ENCODE measurements at regions not wholly inside any gene's neighbourhood (a gene's known extent, or its start where the extent isn't known, plus 50 kb on each side); places are given as distances from the start of the nearest gene placed in this dataset.

- H3K27ac Mint-ChIP-seq, result no peak overlapping the region
- H3K27me3 Mint-ChIP-seq, result no peaks in the 10 kb centered on the region
- ChIA-PET CTCF (no interaction called here), POLR2A (no interaction called here)
- H3K4me1 Mint-ChIP-seq, result no peaks in the 10 kb centered on the region
- no peaks in the 10 kb centered on the region for H3K36me3 Mint-ChIP-seq (ENCODE audit: low read depth)
- DNase-seq, result no peak
- H3K4me3 Mint-ChIP-seq, result no peak overlapping the region
- no peaks in the 10 kb centered on the region for H3K9me3 Mint-ChIP-seq
Observed at GRCh38 chrY:8551323-8551722, 785.9 kb upstream of the TSPY4 start.

GRCh38 chrY:8552168-8552805 is 785.0 kb upstream of the TSPY4 start:
- H3K4me3 Mint-ChIP-seq, result no peak overlapping the region
- CTCF ChIA-PET, result no interaction called here

GRCh38 chrY:8553614-8554013 is 783.6 kb upstream of the TSPY4 start:
- H3K4me3 Mint-ChIP-seq, result no peak overlapping the region
- H3K36me3 Mint-ChIP-seq (ENCODE audit: low read depth), result no peaks in the 10 kb centered on the region
- CTCF ChIA-PET, result no interaction called here
- H3K27me3 Mint-ChIP-seq, result no peaks in the 10 kb centered on the region
- no peaks in the 10 kb centered on the region for H3K4me1 Mint-ChIP-seq
- POLR2A ChIA-PET, result no interaction called here
- no peaks in the 10 kb centered on the region for H3K9me3 Mint-ChIP-seq
- DNase-seq, result no peak
- no peak overlapping the region for H3K27ac Mint-ChIP-seq

More at GRCh38 chrY:8552168-8552805, 785.0 kb upstream of the TSPY4 start:
- no peaks in the 10 kb centered on the region for H3K27me3 Mint-ChIP-seq
- H3K36me3 Mint-ChIP-seq (ENCODE audit: low read depth), result no peaks in the 10 kb centered on the region
- POLR2A ChIA-PET, result no interaction called here
- H3K27ac Mint-ChIP-seq, result no peak overlapping the region
- no peaks in the 10 kb centered on the region for H3K4me1 Mint-ChIP-seq
- H3K9me3 Mint-ChIP-seq, result no peaks in the 10 kb centered on the region
- DNase-seq, result no peak

- ChIA-PET POLR2A (no interaction called here), CTCF (no interaction called here)
- Mint-ChIP-seq H3K27ac (no peak overlapping the region), H3K9me3 (no peaks in the 10 kb centered on the region), H3K36me3 (ENCODE audit: low read depth) (no peaks in the 10 kb centered on the region), H3K4me3 (no peak overlapping the region), H3K4me1 (no peaks in the 10 kb centered on the region), H3K27me3 (no peaks in the 10 kb centered on the region)
- no peak for DNase-seq
Observed at GRCh38 chrY:8561385-8561784, 775.9 kb upstream of the TSPY4 start.

GRCh38 chrY:8562456-8563090 is 774.7 kb upstream of the TSPY4 start:
- CTCF ChIA-PET, result no interaction called here
- no peak overlapping the region for H3K27ac Mint-ChIP-seq
- no peaks in the 10 kb centered on the region for H3K4me1 Mint-ChIP-seq
- H3K27me3 Mint-ChIP-seq, result no peaks in the 10 kb centered on the region
- DNase-seq, result no peak
- H3K9me3 Mint-ChIP-seq, result no peaks in the 10 kb centered on the region
- POLR2A ChIA-PET, result interaction anchor here (0.6 kb wide), 1 partner anchor 23 kb away, joined by 3 read pairs; no protein-coding TSS in a partner anchor
- H3K4me3 Mint-ChIP-seq, result no peak overlapping the region
- H3K36me3 Mint-ChIP-seq (ENCODE audit: low read depth), result no peaks in the 10 kb centered on the region

- no peaks in the 10 kb centered on the region for H3K27me3 Mint-ChIP-seq
- ChIA-PET CTCF (no interaction called here), POLR2A (no interaction called here)
- no peaks in the 10 kb centered on the region for H3K36me3 Mint-ChIP-seq (ENCODE audit: low read depth)
- H3K4me3 Mint-ChIP-seq, result no peak overlapping the region
- H3K9me3 Mint-ChIP-seq, result no peaks in the 10 kb centered on the region
- H3K4me1 Mint-ChIP-seq, result no peaks in the 10 kb centered on the region
- H3K27ac Mint-ChIP-seq, result no peak overlapping the region
- no peak for DNase-seq
Observed at GRCh38 chrY:8564421-8564820, 772.8 kb upstream of the TSPY4 start.

- no peak overlapping the region for H3K27ac Mint-ChIP-seq
- no peak for DNase-seq
- no peaks in the 10 kb centered on the region for H3K4me1 Mint-ChIP-seq
- H3K36me3 Mint-ChIP-seq (ENCODE audit: low read depth), result no peaks in the 10 kb centered on the region
- no peaks in the 10 kb centered on the region for H3K9me3 Mint-ChIP-seq
- no peaks in the 10 kb centered on the region for H3K27me3 Mint-ChIP-seq
- POLR2A ChIA-PET, result no interaction called here
- CTCF ChIA-PET, result no interaction called here
- H3K4me3 Mint-ChIP-seq, result no peak overlapping the region
Observed at GRCh38 chrY:8566198-8566597, 771.1 kb upstream of the TSPY4 start.

GRCh38 chrY:8570384-8570783 is 766.9 kb upstream of the TSPY4 start:
- Mint-ChIP-seq H3K27ac (no peak overlapping the region), H3K4me1 (no peaks in the 10 kb centered on the region), H3K36me3 (ENCODE audit: low read depth) (no peaks in the 10 kb centered on the region), H3K27me3 (no peaks in the 10 kb centered on the region), H3K9me3 (no peaks in the 10 kb centered on the region), H3K4me3 (no peak overlapping the region)
- no peak for DNase-seq
- ChIA-PET CTCF (no interaction called here), POLR2A (no interaction called here)

- ChIA-PET POLR2A (no interaction called here), CTCF (no interaction called here)
- no peak for DNase-seq
- H3K4me1 Mint-ChIP-seq, result no peaks in the 10 kb centered on the region
- no peaks in the 10 kb centered on the region for H3K36me3 Mint-ChIP-seq (ENCODE audit: low read depth)
- no peaks in the 10 kb centered on the region for H3K9me3 Mint-ChIP-seq
- H3K27ac Mint-ChIP-seq, result no peak overlapping the region
- no peaks in the 10 kb centered on the region for H3K27me3 Mint-ChIP-seq
- no peak overlapping the region for H3K4me3 Mint-ChIP-seq
Observed at GRCh38 chrY:8572916-8573315, 764.3 kb upstream of the TSPY4 start.

- H3K4me3 Mint-ChIP-seq, result no peak overlapping the region
- H3K27me3 Mint-ChIP-seq, result no peaks in the 10 kb centered on the region
- no peak for DNase-seq
- CTCF ChIA-PET, result no interaction called here
- H3K9me3 Mint-ChIP-seq, result no peaks in the 10 kb centered on the region
- no peak overlapping the region for H3K27ac Mint-ChIP-seq
- H3K36me3 Mint-ChIP-seq (ENCODE audit: low read depth), result no peaks in the 10 kb centered on the region
- no peaks in the 10 kb centered on the region for H3K4me1 Mint-ChIP-seq
- POLR2A ChIA-PET, result no interaction called here
Observed at GRCh38 chrY:8582277-8582850, 754.9 kb upstream of the TSPY4 start.

GRCh38 chrY:8583191-8583590 is 754.1 kb upstream of the TSPY4 start:
- Mint-ChIP-seq H3K4me1 (no peaks in the 10 kb centered on the region), H3K4me3 (no peak overlapping the region), H3K9me3 (no peaks in the 10 kb centered on the region), H3K27me3 (no peaks in the 10 kb centered on the region), H3K36me3 (ENCODE audit: low read depth) (no peaks in the 10 kb centered on the region), H3K27ac (no peak overlapping the region)
- CTCF ChIA-PET, result no interaction called here
- DNase-seq, result no peak
- POLR2A ChIA-PET, result no interaction called here

GRCh38 chrY:8590641-8591040 is 746.6 kb upstream of the TSPY4 start:
- CTCF ChIA-PET, result no interaction called here
- H3K4me3 Mint-ChIP-seq, result no peak overlapping the region
- no peaks in the 10 kb centered on the region for H3K27me3 Mint-ChIP-seq
- POLR2A ChIA-PET, result no interaction called here
- no peak for DNase-seq
- H3K27ac Mint-ChIP-seq, result no peak overlapping the region
- H3K36me3 Mint-ChIP-seq (ENCODE audit: low read depth), result no peaks in the 10 kb centered on the region
- no peaks in the 10 kb centered on the region for H3K4me1 Mint-ChIP-seq
- no peaks in the 10 kb centered on the region for H3K9me3 Mint-ChIP-seq

GRCh38 chrY:8591821-8592516 is 745.3 kb upstream of the TSPY4 start:
- Mint-ChIP-seq H3K27ac (no peak overlapping the region), H3K27me3 (no peaks in the 10 kb centered on the region), H3K4me1 (no peaks in the 10 kb centered on the region), H3K9me3 (no peaks in the 10 kb centered on the region), H3K36me3 (ENCODE audit: low read depth) (no peaks in the 10 kb centered on the region), H3K4me3 (no peak overlapping the region)
- DNase-seq, result no peak
- CTCF ChIA-PET, result no interaction called here
- POLR2A ChIA-PET, result no interaction called here

GRCh38 chrY:8594657-8595056 is 742.6 kb upstream of the TSPY4 start:
- POLR2A ChIA-PET, result no interaction called here
- H3K4me3 Mint-ChIP-seq, result no peak overlapping the region
- H3K9me3 Mint-ChIP-seq, result no peaks in the 10 kb centered on the region
- CTCF ChIA-PET, result no interaction called here
- H3K27ac Mint-ChIP-seq, result no peak overlapping the region
- H3K27me3 Mint-ChIP-seq, result no peaks in the 10 kb centered on the region
- DNase-seq, result no peak
- H3K36me3 Mint-ChIP-seq (ENCODE audit: low read depth), result no peaks in the 10 kb centered on the region
- H3K4me1 Mint-ChIP-seq, result no peaks in the 10 kb centered on the region

Data from activated CD4-positive, alpha-beta memory T cell treated with anti-CD3 and anti-CD28 coated beads, Interleukin-2, amount 10 ng/mL, durations not matched to agents 7 days and 5 days (primary cell).